GM18511 (cell line): ENCODE measurements at regions not wholly inside any gene's neighbourhood (a gene's known extent, or its start where the extent isn't known, plus 50 kb on each side); places are given as distances from the start of the nearest gene placed in this dataset.

Experiments used
- ATAC-seq: cut with Tn5 transposase; IDR thresholded peaks from one replicate; pipeline ENCODE4 v1.9.1; 2021; ENCODE audit warnings: mild to moderate bottlenecking, moderate library complexity; ENCODE audit not compliant: unreplicated experiment

DNA sequence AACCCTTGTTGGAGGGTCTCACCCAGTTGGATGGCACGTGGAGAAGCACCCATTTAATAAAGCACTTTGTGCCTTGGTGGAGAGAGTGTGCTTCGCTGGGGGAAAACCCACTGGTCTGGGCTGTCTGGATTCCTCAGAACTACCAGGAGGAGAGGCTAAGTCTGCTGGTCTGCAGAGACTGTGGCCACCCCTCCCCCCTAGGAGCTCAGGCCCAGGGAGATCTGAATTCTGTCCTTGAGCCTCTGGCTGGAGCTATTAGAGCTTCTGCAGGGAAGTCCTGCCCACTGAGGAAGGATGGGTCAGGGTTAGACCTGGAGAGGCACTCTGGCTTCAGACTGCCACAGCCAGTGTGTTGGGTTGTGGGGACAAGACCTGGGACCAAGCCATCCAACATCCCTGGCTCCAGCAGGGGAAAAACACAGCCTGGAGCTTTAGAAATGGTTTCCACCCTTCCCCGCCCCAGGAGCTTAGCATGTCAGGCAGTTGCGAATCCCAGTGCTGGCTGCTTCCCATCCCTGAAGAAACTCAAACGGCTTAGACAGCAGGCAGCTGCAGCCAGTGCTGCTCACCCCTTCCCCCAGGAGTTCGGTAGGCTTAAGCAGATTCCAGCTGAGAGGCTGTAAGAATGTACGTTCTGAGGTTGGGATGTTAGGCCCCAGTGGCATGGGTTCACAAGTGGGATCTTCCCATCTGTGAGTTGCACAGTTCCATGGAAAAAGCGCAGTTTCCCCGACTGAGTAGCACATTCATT lies 288.3 kb downstream of the TGFB2 start:
- no peak for ATAC-seq

DNA sequence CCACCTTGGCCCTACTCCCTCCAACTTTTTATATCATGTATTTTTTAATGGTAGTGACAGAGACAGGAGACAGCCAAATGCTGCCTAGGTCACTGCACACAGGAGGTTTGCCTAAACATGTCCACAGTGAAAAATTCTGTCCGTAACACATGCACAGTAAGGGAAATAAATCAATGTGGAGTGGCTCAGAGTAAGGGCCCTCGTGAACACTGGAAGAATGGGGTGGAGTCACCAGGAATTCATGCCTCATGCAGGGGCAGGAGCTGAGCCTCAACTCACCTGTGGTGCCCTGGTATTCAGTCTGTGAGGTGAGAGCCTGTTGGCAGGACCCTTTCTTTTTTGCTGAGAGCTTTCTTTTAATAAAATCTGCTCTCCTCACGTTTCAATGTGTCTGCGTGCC lies 289.1 kb downstream of the TGFB2 start:
- ATAC-seq = no peak

DNA sequence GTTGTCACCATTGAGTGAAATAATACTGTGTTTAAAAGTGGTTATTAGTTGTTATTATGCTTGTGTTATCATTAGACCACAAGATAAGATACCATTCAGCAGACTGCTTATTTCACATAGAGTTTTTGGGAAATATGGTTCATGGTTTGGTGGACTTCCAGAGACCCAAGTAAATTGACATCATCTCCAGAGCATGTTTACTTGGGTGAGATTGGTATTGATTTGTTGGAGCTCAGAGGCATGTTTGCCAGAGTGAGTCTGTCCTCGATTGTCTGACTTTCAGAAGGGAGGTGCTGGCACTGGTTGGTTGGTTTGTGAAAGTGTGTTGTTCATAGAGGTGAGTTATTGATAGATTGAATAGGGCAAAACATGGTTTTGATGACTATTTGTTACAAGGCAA lies 291.4 kb downstream of the TGFB2 start:
- ATAC-seq = no peak

DNA sequence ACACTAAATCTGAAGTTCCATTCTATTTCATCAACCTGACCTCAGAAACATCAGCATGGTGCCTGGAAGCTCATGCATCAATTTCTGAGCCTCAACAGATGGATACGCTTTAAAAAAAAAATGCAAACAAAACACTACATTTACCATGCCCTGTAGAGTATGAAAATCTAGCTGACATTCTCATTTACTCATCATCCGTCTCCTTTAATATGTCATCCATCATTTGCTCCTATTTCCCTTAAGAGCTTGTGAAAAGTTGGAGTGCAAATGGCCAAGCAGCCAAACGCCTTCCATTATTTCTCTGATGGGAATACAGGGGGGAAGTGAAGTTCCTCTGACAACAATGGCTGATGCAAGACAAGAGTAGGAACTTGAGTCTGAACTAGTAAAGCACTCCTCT lies 295.0 kb downstream of the TGFB2 start:
- ATAC-seq = no peak

DNA sequence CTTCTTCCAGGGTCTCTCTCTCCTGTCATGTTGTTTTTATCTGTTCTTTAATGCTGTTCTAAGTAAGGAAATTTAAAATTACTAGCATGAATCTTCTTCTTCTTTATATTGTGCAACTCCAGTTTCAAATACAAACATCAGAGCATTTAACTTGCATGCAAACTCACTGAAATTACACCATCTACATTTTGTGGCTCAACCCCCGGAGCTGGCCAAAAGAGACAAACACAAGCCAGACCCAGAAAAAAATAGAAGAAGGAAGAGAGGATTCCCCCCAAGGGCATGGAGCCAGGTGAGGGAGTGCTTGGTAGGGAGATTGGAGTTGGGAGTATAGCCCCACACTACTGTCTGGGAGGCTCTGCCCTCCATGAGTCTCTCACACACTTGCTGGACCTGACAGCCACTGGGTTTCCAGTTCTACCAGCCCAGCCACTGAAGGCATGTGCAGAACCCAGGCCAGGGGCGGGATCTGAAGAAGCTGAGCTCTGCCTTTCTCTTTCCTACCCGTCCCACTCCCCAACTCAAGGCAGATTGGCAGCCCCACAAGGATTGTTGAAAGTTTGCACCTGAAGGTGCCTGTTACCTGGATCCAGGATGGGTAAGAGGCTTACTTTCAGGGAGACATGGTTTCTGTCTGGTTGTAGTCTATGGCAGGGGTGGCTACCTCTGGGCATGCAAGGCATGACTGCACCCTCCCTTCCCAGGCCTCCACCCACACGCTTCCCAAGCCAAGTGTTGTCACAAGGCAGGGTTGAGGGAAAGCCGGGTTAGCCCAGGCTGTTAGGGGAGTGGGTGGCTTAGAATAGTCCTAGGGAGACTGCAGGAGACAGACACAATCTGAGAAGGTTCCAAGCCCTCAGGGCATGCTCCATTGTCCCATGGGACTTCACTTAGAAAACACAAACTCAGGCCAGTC lies 297.2 kb downstream of the TGFB2 start:
- no peak for ATAC-seq

DNA sequence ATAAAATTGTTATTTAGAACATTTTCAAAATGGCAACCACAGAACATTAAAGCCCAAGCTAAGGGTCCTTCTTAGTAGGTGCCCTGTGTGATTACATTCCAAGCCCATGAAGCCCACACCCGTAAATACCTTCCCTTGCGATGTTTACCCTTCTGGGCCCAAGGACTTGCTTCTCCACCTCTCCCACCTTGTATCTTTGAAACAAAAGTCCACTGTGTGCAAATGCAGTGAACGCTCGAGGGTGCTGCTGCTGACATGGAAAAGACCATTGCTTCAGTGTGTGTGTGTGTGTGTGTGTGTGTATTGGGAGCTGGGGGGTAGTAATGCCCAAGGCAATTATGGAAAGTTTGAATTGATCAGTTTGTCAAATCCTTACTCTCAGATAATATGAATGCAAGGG lies 298.1 kb downstream of the TGFB2 start:
- ATAC-seq = no peak

DNA sequence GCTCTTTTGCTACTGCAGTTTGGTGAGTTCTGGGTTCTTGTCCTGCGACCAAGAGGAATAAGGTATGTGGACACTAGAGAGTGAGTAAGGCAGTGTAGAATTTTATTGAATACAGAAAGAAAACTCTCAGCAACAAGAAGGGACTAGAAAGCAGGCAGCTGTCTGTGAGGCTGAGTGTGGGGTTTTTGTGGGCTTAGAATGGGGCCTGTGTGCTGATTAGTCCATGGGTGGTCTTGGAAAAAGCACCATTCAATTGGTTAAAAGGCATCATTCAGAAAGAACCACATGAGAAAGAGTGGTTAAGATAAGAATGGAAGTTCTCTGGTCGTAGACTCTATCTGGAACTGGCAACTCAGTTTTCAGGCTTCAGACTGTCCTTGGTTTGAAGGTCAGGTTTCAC lies 298.8 kb downstream of the TGFB2 start:
- ATAC-seq = no peak

DNA sequence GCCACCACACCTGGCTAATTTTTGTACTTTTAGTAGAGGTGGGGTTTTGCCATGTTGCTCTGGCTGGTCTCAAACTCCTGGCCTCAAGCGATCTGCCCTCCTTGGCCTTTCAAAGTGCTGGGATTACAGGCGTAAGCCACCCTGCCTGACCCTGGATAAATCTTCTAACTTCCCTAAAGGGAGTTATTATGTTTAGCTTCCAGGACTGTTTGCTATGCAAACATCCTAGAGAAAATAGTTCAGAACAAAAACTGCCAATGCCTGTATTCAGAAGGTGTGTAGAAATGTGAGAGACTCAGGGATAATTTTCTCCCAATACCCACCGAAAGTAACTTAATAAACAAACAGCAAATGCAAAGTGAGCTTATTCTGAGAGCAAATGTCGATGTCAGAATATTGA lies 301.2 kb downstream of the TGFB2 start:
- ATAC-seq = no peak

DNA sequence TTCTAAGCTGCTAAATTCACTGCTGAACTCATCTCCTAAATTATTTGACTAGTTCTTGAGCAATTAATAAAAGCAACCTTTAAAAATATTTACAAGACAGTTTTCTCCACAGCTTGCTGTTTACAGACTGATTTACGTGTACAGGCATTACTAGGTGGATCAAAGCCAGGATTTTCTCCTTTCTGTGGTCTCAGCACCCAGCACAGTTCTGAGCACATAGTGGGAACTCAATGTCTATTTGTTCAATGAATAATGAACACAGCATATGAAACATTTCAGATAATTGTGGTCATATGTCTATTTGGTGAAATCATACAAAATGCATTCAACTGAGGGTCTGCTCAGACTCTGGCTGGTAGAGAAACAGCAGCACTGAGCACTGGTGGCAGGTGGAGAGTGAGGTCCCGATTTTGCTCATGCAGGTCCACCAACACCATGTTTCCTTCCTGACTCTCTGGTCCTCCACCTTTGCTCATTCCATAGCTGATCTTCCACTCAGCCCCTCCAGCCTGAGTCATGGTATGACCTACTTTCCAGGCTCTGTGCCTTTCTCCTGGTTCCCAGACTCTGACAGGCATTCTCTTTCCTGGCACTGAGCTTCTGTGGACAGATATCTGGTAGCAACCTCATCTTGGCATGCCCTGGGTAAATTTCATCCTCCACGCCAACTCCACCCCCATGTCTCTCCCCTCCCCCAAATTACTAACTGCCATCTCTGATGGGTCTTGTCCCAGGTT lies 311.3 kb downstream of the TGFB2 start:
- no peak for ATAC-seq

DNA sequence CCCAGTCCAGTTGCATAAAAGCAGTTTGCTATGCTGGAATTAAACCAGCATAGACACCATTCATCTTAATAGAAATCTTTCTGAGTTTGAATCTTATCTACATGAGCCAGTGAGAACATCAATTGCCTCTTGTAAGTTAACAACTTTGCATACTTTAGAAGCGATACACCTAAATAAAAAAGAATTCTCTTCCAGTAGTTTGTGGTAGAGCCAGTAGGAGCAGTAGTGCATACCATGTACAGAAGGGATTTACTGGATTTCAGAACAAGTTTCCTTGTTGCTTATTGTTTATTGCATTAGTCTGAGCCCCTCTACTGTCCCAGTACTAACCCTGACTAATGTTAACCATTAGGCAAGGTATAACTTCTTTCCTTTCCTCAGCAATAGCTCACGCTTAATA lies 313.1 kb downstream of the TGFB2 start:
- ATAC-seq = no peak

DNA sequence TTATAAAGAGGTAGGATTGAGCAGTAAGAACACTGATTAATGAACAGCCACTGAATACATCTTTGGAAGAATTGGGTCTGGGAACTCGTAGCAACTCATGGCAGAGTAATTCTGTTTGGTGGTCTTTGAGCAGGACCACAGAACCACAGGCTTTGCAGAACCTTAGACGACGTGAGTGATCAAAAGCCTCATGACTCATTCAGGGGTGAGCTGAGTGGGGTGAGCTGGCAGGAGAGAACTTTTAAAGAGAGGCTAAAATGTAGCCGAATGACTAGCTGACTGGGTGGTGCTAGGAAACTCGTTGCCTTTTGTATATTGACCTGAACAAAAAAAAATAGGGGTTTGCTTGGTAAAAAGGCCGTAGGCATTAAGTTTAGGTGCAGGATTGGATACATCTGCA lies 313.8 kb downstream of the TGFB2 start:
- no peak for ATAC-seq

DNA sequence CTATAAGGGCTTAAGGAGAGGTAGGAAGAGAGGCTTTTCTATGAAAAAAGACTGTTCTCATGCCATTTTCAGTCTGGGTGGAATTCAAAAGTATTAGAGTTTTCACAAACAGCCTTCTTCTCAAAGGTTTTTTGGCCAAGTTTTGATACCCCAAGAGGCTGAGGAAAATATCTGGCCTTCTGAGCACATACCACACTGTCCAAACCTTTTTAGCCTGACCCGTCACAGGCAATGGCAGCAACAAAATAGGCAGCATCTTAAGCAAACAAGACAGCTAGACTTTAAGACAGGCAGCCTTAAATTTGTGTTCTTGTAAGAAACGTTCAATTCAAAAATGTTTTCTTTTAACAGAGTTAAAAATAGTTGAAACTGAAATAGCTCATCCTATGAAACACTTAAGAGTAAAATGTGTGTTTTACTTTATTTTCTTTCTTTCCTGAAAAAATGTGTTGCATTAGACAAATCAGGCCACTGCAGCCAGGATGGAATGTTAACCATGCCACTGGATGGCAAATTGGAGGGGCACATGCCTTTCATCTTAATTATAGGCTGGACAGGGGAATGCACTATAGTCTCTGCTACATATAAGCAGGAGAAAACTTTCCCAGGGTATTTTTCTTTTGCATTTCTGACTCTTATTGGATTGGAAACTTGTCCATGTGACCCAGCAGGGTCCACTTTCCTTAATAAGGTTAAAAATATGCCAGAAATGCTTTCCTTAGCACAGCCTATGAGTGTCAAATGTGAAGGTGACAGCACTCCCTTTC lies 315.0 kb downstream of the TGFB2 start:
- no peak for ATAC-seq

DNA sequence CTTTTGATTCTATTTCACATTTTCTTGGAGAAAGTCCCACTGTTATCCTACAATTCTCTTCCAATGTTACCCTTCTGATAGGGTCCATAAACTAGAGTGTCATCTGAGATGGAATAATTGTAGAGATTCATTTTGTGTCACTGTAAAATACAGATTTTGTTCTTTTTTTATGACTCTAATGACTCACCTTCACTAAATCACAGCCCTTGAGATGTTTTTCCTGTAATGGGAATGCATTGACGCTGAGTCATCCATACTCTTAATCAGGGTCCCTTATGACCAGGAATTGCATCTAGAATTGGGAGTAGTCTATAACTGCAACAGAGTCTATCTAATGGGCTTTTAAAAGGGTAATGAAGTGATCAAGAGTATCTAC lies 315.5 kb downstream of the TGFB2 start:
- ATAC-seq = no peak

DNA sequence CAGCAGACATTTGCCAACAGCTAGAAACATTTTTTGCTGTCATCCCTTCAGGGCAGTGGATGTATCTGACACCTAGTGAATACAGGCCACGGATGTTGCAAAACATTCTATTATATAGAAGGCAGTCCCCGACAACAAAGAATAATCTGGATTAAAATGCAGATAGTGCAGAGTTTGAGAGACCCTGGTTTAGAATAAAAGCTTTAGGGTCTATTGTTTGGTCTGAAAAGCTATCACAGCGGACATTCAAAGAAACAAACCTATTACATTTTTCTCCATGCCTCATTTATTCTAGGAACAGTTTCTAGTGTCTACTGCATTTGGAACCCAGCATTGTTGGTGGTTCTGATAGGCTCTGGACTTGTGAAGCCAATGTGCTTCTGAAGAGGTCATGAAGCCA lies 316.3 kb downstream of the TGFB2 start:
- ATAC-seq = no peak

DNA sequence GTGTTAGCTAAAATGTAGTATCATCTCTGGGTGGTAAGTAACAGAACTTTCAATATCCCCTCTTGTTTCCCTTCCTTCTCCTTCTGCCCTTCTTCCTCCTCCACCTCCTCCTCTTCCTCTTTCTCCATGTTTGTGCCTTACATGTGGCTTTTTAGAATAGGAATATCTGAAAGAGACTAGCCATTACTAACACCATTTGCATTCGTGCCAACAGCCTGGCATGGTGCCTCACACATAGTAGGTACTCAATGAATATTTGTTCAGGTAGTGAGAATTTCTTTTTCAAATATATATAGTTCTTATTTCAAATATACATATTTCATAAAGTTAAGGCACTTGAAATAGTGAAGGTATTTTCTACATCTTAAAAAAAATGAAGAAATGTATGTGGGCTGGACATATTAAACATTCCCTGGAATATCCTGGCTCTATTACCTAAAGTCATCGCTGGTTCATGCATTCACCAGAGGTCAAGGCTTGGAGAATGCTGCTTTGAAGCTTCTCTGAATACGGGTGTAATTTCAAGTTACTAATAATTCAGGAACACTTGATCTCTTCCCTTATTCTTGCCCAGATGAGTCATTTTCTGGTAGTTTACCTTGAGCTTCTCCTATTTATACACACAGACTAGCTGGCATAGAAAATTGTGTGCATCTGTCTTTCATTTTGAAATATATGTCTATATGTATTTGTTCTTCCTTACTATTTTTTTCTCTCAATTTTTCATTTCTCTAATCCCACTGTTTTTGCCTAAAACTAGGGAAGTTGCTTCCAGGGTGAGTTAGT lies 319.4 kb downstream of the TGFB2 start:
- ATAC-seq = no peak

DNA sequence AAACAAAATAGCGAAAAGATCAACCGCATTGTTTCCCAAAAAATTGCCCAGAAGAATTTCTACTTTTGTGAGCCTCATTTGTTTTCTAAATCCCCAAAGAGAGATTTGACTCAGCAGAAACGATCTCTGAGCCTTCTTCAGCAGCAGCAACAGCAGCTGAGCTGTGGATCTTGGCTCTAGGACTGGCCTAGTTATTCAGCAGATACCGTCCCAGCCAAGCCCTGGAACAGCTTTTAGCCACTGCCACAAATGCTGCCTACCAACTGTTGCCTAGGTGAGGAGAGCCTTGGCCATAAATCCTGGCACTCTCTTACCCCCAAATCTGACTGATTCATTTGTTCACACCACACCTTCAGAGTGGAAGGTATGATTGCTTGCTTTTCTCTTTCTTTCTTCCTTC lies 320.1 kb downstream of the TGFB2 start:
- no peak for ATAC-seq

DNA sequence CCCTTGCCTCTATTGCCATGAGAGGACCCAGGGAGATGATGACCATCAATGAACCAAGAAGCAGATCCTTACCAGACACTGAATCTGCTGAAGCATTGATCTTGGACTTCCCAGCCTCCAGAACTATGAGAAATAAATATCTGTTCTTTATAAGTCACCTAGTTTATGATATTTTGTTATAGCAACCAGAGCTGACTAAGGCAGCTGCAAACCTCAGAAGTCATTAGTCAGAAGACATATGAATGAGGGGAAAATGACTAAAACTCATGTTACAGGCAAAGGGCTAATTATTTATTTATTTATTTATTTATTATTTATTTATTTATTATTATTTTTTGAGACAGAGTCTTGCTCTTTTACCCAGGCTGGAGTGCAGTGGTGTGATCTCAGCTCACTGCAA lies 321.1 kb downstream of the TGFB2 start:
- no peak for ATAC-seq

DNA sequence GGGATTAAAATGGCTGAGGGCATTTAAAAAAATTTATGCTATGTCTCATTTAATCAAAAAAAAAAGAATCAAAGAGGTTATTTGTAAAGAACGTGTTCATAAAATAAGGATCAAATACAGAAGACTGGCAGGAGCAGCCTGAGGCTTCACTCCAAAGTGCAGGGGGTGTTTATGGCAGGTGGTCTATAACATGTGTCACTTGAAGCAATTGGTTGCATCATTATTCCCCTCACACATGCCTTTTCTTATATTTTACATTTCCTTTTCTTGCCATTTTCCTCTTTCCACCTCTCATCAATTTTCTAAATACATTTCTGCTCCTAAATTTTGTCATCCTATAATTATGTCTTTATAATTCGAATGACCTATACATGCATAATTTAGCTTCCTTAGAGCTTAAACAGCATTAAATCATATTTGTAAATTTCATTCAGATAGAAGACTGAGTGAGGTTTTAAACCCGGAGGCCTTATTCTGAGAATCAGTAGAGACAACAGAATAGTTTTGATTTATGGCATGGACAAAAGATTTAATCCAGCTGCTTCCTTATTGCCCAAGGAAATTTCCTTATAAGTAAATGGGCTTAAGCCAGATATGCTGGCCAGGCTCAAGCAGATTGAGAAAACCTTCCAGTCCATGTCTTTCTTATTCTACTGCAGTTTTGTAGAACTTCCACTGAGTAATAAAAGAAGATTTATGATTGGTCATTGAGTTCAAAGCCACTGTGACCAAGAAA lies 322.8 kb downstream of the TGFB2 start:
- no peak for ATAC-seq

DNA sequence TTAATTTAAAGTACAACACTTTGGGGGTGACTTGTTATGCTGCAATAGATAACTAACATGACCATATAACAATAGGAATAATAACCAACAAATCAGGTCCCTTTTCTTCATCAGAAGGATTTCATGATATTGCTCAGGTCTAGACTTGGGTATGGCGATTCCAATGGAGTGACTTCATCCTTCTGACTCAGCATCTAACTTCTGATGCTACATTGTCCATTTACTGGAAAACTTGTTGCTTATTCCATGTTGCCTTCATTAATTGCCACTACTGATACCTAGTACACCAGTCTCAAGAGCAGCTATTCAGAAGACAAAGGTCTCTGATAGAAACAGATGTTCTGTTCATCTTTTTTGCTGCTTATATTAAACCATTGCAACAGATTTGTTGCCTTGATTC lies 324.3 kb downstream of the TGFB2 start:
- no peak for ATAC-seq
